ENCODE measurements at regions not wholly inside any gene's neighbourhood (a gene's known extent, or its start where the extent isn't known, plus 50 kb on each side); places are given as distances from the start of the nearest gene placed in this dataset.
"Not testable (repeated sequence)": the region's sequence is repeated elsewhere in the genome, so short reads cannot be mapped to it uniquely, and the experiment has no call there.

DNA sequence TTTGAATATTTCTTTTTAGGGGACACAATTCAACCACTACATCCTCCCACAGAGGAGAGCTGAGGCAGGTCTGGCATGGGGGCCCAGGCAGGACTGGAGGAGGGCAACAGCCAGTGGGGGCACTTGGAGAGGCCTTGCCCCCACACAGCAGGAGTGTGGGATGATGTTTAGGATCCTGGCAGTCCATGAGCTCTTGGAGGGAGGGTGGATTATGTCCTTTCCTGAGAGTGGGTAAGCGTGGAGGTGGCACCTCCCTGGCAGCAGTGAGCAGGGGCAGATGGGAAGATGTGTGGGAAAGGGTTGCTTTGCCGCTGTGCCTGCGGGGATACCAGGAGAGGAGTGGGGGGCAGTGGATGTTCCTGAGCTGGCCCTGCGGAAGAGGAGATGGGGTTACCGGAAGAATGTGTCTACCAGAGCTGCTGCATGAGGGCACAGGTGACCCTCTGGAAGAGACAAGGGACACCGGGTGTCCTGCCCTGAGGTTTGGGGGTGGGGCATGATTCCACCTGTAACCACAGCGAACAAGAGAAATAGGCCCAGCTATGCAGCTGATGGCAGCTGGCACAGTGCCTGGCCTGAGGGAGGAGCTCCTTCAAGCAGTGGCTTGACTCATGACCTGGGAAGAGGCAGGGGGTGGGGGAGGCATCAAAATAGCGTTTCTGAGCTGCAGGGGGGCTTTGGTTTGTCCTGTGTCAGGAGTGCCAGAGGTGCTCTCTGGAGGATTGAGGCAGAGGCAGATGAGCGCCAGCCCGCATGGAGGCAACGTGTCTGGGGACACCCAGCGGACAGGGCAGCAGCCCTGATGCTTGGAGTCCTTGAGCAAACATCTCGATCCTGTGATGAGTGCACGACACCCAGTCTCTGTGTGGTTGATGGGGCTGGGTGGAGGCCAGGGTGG lies 123.9 kb upstream of the TMPRSS2 start:
- DNase-seq = peak; percentile 57

DNA sequence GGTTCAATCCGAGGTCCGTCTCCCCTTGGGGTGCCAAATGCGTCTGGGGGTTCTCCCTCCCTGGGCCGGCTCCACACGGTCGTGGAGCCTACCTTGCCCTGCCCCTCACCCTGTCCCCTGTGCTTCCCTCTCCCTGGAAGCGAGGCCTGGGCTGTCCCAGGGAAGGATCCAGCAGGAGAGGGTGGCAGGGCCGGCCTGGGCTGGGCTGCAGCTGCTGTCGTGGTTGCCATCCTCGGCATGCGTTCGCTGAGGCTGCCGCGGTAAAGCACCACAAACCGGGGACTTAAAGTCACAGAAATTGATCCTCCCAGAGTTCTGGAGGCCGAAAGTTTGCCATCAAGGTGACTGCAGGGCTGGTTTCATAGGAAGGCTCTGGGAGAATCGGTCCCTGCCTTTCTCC lies 123.0 kb upstream of the TMPRSS2 start:
- DNase-seq = no peak

DNA sequence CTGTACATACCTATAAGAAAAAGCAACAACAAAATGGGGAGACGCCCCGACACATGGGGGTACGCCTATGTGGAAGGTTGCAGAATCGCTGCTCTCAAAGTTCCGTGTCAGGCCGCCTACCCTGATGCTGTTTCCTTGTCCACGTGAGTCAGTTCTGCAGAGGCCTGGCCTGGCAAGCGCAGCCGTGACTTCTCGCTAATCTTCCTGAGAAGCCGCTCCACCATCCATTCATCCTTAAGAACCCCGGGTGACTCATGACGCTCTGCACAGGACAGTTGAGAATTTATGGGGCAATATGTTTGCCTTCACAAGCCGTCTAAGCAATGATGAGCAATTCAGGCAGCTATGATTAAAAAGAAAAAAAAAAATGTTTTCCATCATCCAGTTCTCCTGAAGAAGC lies 122.3 kb upstream of the TMPRSS2 start:
- no peak for DNase-seq

DNA sequence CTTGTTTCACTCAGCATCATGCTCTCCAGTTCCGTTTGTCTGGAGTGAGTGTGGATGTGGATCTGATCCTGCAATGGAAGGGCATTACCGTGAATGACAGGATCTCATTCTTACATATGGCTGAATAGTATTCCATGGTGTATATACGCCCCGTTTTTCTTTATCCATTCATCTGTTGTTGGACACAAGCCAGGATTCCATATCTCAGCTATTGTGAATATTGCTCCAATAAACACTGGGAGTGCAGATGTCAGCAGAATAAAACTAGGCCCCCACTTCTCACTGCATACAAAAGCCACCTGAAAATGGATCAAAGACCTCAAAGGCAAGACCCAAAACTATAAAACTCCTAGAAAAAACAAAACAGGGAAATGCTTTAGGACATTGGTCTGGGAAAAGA lies 120.3 kb upstream of the TMPRSS2 start:
- DNase-seq = no peak

DNA sequence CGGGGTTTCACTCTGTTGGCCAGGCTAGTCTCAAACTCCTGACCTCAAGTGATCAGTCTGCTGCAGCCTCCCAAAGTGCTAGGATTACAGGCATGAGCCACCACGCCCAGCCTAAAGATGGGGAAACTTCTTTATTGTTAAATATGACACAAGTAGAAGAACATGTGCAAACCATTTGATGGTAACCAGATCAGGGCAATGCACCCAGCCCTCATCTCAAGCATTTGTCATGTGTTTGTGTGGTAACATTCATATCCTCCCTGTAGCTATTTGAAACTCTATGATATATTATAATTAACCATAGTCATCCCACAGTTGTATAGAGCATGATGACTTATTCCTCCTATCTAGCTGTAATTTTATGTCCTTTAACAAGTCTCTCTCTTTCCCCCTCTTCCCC lies 119.5 kb upstream of the TMPRSS2 start:
- no peak for DNase-seq

DNA sequence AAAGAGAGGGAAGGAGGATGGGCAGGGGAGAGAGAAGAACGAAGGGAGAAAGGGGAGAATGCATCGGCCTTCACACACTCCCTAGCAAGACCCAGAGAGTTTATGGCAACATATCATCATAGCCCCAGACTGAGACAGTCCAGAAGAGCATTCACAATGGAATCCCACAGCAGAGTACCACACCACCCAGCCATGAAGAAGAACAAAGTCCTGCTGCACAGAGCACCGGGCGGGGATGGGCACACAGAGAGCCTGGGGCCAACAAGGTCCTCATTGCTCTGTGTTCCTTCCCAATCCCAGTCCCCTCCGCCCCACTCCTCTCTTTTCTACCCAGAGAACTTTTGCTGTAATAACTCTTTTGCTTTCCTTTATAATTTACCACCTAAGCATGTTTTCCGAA lies 118.1 kb upstream of the TMPRSS2 start:
- DNase-seq = no peak

DNA sequence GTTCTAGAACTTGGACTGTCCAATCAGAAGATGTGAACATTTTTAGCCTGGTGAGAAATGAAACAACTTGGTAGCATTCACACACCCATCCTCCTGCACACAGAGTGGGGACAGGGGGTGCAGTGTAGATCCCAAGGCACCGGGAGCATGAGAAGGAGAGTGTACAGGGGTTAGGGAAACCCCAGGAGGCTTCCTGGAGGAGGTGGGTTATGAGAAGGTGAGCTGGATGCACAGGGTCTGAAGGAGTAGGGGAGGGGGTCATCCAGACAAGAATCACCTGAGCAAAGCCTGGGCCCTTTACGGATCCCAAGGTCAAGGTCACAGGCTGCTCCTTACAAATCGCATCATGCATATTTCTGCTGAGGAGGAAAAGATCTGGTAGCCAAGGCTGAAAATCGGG lies 117.5 kb upstream of the TMPRSS2 start:
- no peak for DNase-seq

DNA sequence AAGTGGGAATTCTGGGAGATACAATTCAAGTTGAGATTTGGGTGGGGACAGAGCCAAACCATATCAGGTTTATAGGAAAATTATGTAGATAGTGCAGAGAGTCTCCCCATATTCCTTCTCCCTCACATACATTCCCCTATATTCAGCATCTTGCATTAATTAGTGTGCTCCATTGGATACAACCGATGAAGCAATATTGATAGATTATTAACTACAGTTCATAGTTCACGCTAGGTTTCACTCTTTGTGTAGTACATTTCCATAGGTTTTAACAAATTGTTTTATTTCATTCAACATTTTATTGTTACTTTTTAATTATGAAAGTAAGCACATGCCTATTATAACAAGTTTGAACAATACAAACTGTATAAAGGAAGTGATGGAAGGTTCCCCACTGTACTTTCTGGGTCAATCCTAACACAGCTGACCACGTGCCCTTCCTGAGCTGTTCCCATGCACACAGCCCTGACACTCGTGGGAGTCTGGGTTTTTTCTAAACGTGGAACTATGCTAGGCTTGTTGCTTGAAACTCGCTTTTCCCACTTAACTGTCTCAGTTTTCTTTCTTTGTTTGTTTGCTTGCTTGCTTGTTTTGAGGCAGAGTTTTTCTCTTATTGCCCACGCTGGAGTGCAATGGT lies 116.8 kb upstream of the TMPRSS2 start:
- DNase-seq = no peak

DNA sequence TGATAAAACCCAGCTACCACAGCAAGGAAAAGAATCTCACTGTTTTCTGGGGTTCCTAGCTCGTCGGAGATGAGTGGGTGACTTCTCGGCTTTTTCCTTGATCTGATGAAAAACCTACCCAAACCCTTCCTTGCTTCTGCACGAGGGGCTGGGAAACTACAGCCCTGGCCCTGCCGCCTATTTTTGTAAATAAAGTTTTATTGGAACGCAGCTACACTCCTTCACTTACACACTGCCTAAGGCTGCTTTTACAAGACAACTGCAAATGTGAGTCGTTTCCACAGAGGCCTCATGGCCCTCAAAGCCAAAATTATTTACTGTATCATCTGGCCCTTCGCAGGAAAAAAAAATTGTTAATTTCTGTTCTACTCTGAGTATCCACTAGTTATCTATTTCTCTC lies 116.0 kb upstream of the TMPRSS2 start:
- DNase-seq = no peak

DNA sequence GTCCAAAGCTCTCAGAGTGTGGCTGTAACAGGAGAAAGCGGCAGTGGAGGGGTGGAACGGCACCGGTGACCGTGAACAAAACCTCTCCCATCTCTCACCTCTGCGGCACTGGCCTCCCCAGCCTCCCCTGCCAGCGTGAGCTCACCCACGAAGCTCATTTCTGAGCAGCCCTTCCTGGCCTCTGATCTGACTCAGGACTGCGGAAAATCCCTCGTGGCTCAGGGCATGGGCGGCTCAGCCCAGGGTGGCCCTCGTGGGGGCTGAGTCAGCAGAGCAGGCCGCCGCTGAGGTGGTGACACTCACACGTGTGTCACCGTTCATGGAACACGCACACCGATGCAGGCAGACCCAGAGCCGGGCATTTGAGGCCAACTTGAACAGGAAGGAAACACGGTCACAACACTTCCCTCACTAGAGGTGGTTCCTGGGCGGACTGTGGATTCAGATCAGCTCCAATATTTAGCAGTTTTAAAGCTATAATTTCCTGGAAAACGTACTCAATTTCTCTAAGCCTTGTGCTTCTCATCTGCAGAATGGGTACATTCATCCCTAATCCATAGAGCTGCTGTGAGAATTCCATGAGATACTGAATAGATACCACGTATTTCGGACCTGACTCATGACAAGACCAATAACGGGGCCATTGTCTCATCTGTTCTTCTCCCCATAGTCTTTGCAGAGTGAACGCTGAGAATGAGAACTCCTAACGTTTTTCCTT lies 115.0 kb upstream of the TMPRSS2 start:
- no peak for DNase-seq

DNA sequence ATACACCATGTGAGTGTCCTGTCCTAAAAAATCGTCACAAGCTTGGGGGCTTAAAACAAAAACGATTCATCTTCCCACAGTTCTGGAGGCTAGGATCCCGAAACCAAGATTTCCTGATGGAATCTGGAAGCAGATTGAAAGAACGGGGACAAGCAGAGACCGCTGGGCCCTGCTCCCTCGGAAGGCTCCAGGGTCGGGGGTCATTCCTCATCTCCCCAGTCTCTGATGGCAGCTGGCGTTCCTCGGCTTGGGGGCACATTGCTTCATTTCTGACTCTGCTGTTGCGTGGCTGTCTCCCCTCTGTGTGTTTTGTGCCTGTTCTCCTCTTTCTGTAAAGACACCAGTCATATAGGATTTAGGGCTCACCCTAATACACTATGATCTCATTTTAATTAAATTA lies 114.2 kb upstream of the TMPRSS2 start:
- DNase-seq = no peak

DNA sequence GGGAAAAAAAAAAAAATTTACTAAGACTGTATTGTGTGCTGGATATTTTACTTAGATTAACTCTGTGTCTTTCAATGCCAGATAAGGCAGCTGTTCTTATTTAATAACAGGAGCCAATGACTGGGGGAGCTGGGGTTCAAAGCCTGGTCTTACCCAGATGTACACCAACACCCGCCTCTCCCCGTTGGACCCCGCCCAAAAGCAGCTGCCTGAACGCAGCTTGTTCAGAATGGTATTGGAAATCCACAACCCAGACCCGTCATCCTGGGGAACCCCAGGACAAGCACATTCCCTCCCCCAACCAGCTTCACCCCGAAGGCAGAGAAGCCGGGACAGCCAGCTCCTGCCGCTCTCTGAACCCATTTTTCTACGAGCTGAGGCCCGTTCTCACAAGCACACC lies 113.6 kb upstream of the TMPRSS2 start:
- no peak for DNase-seq

DNA sequence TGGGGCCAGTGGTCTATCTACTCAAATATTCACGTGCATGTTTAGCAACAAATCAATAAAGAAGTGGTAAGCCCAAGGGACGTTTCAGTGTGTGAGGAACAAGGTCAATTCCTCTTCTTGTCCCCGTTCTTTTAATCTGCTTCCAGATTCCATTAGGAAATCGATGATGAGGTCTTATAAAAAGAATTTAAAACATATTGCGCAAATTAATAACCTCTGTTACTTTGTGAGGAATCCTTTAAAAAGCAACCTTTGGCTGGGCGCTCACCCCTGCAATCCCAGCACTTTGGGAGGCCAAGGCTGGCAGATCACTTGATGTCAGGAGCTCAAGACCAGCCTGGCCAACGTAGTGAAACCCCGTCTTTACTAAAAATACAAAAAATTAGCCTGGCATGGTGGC lies 113.0 kb upstream of the TMPRSS2 start:
- no peak for DNase-seq

DNA sequence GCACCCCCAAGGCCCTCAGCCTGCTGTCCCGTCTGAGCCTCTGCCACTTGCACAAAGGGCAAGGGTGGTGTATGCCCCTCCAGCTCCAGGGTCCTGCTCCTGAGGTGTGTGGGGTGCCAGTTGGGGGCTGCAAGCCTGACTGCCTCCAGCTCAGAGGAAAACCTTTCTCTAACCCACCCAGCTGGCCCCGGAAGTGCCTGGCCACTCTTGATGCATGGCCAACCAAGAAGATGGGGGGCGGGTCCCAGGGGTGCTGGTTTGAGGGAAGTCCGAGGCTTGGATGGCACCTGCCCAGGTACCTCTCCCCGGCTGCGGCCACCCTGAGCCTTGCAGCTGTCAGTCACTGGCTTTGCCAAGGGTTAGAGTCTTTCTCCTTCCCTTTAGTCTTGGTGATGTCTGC lies 112.6 kb upstream of the TMPRSS2 start:
- no peak for DNase-seq

DNA sequence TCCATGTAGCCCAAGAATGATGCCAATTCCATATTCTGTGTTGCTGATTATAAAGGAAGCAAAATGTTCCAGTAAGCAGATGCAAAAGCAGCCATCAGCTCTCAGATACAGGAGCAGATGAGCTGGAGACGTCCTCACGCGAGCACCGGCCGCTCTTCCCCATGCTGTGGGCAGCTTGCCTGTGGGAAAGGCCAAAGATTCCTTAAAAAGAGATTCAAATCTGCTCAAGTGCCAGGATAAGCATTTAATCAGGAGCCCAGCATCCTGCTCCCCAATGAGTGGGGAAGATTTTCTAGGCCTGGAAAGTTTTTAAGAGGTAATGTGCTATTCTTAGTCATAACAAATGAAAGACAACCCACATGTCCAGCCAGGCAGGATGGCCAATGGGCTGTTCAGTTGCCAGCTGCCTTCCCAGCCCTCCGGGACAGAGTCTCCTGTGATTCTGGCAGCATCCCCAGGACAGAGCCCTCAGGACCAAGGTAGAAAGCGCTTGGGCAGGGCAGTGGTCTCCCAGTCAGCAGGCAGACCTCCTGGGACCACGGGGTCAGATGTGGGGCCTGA lies 108.2 kb upstream of the TMPRSS2 start:
- DNase-seq = no peak

DNA sequence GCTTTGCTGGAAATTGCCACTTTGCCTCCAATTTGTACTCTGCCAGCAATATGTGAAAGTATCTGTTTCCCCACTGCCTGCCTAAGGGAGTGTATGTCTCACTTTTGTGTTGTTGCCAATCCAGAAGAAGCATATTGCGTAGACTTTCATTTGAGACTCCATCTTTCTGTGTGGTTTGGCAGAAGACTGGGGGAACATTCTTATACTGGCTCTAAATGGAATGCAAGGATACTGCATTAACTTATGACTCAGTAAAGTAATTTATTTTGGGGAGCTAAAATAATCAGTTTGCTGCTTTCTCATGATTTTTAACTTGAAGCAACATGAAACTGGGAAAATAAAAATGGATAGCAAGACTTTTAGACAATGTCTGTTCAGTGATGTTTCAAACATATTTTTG lies 107.7 kb upstream of the TMPRSS2 start:
- DNase-seq = no peak

DNA sequence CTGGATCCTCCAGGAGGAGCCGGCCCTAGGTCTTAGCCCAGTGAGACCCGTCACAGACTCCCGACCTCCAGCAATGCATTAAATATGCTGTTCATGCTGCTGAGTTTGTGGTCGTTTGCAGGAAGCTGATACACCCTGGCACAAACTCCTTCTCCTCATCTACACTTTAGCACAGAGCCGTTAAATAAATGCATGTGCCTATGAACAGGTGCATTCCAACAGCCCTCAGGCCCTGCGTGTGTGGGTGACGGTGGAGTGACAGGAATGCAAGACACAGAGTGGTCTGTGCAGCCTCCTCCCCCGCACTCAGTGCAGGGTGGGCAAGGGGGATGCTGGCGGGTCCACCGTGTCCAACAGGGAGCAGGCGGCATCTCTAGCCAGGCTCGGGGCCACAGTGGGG lies 106.6 kb upstream of the TMPRSS2 start:
- DNase-seq = no peak

DNA sequence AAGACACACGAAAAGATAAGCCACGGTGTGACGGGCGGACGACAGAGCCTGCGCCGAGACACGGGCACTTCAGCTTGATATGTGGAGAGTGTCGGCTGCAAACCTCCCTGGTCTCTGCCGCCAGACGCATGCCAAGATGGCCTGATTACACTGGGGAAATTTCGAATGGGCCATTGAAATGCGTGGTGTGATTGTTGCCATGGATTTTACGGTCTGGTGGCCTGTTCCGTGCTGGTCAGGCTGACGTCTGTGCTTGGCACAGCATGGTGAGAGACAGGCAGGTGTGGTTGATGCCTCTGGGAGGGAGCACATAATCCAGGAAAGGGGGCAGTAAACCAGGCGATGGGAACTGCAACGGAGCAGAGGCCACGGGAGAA lies 105.6 kb upstream of the TMPRSS2 start:
- DNase-seq = no peak

DNA sequence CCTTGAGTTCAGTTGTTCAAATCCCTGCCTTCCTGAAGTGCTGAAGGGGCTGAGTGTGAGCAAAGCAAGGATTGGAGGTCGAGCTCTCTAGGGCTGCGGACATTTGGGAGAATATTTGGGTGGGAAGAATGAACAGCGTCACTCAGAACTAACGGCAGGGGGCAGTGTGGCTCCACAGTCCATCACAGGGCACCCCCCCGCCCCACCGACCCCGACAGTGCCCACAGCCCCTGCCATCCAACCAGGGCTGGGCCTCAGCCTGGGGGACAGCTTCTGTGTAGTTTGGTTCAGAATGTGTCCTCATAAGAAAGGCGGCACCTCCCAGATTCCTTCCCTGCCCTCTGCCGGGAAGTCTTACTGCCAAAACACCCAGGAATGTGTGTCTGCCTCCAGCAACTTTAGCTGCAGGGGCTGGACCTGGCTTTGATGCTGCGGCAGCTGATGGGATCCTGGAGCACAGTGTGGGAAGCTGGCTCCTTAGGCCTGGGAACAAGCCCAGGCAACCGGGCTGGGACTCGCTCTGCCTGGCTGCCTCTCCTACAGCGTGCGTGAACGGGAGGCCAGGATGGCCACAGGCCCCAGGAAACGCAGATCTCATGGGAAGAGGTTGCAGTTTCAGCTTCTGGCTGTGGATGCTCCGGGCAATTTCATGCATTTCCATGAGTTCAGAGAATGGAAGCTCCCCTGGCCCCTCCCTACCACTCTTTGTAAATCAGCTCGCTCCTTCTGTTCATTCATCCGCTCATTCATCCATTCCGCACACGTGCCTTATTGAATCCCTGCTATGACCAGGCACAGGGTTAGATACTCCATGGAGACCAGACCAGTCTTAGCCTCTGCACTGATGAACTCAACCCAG lies 104.9 kb upstream of the TMPRSS2 start:
- DNase-seq = peak; percentile 46

DNA sequence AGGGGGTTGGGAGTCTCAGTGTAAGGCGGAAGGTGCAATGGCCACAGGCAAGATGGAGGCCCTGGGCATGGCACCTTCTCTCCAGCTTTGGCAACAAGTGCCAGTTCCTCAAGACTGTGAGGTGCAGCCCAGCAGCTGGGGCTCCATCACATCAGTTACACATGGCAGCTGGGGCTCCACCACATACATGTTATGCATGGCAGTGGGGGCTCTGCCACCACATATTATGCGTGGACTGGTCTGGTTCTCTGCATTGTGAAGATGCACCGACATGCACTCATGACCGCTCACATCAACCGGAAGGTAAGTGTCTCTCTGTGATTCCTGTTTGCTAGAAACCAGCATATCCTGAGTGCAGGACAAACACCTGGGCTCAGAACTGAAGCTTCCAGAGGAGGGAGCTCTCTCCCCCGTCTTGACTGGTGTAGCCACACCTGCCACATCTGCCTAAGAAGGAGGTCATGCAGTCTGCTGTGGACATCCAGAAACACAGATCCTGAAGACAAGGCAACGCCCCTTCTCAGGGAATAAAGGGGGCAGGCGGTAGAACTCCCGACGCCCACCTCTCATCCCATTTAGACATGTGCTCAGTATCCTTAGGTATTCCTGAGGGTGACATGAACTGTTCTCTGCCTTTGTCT lies 104.1 kb upstream of the TMPRSS2 start:
- DNase-seq = peak; percentile 46

DNA sequence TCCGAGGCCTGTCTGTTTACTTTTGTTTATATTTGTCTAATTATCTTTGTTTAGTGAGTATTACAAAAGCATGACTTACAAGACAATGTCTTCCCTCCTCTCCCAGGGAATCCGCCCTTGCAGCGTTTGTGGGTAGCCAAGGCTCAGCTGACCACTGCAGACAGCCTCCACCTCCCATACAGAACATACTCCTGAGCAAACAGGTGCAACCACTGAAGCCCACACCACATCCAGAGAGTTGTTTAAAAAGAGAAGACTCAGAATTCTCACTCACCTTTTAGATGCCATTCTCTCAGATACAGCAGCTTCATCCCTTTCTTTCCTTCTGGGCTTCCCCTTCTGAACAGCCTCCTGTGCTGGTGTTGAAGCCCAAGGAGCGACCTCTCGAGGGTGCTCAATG lies 103.5 kb upstream of the TMPRSS2 start:
- no peak for DNase-seq

DNA sequence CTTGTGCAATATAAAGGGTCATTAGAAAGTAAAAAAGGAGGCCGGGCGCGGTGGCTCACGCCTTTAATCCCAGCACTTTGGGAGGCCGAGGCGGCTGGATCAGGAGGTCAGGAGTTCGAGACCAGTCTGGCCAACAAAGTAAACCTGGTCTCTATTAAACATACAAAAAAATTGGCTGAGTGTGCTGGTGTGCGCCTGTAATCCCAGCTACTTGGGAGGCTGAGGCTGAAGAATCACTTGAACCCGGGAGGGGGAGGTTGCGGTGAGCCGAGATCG lies 102.8 kb upstream of the TMPRSS2 start:
- DNase-seq = not testable (repeated sequence)

Data from NCI-H1092 treated with DMSO at 0.1 percent for 48 hours (cell line).